ENCODE measurements at regions not wholly inside any gene's neighbourhood (a gene's known extent, or its start where the extent isn't known, plus 50 kb on each side); places are given as distances from the start of the nearest gene placed in this dataset.
A peak's percentile ranks its signal among the peaks of the same experiment; 100 is the strongest.
"Not testable (repeated sequence)": the region's sequence is repeated elsewhere in the genome, so short reads cannot be mapped to it uniquely, and the experiment has no call there.

GRCh38 chr14:44453433-44454171, 53.5 kb downstream of the FSCB start:
- peak; percentile 39 for DNase-seq

- DNase-seq = not testable (repeated sequence)
Observed at GRCh38 chr14:44450232-44450631, 56.9 kb downstream of the FSCB start.

DNA sequence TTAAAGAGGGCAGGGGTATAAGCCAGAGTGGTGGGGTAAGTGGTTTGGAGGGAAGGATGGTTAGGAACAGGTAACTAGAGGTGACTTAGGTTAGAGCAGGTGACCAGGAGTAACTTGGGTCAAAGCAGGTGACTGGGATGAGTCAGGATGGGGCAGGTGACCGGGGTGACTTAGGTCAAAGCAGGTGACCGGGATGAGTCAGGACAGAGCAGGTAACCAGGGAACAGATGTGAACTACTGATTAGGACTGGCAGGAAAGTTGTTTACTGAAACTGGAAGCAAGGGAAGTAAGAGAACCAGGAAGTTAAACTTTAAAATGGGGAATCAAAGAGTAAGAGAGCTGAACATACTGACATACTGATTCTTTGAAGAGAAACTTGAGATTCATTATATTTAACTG, 57.4 kb downstream of the FSCB start:
- no peak for DNase-seq

- no peak for DNase-seq
Observed at GRCh38 chr14:44448951-44449358, 58.1 kb downstream of the FSCB start.

- DNase-seq = no peak
Observed at GRCh38 chr14:44446965-44447364, 60.1 kb downstream of the FSCB start.

GRCh38 chr14:44444454-44444853, 62.6 kb downstream of the FSCB start:
- no peak for DNase-seq

- no peak for DNase-seq
Observed at GRCh38 chr14:44438936-44439335, 68.1 kb downstream of the FSCB start.

DNA sequence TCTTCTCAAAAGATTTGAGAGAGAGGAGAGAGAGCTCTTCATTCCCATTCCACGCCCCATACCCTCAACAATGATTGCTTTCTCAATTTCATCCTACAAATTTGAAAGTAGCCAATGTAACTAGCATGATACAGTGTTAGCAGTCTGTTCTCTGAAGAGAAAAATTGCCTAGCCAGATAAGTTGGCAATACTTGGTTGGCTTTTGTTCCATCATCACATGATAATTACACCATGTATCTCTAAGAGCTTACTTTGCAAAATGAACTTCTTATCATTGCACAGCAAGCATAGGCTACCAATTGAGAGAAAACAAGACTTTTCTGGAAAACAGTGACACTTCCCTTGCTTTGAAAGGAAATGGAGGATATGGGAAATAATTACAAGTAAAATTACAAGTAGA, 68.9 kb downstream of the FSCB start:
- no peak for DNase-seq

- DNase-seq = no peak
Observed at GRCh38 chr14:44436458-44436857, 70.6 kb downstream of the FSCB start.

DNA sequence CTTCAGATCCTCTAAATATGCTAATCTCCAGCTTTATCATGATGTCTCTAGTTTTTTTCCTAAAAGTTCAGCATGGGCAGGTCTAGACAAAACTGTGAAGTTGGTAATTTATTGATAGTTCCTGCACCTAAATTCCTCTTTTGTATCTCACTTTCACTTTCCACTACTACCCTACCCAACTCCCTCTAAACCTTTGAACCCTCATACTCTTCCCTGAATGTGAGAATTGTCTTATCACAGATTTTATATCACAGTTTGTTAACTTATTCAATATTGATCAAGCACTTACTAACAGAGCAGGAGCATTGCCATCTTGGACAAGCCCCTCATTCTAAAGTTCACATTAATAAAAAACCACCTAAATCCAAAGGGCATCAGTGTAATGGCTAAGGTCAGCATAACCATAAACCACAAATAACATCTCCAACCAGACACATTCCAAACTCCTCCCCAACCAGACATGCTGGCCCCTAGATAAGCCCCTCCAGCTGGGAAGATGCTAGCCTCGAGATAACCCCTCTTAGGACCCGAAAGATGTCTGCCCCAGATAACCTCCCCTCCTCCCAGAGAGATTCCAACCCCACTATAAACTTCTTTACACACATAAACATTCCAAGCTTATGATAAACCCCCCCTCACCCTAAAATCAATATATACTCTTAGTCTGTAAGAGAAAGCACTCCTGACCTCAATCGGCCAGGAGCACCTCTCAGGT, 78.7 kb downstream of the FSCB start:
- no peak for DNase-seq

DNA sequence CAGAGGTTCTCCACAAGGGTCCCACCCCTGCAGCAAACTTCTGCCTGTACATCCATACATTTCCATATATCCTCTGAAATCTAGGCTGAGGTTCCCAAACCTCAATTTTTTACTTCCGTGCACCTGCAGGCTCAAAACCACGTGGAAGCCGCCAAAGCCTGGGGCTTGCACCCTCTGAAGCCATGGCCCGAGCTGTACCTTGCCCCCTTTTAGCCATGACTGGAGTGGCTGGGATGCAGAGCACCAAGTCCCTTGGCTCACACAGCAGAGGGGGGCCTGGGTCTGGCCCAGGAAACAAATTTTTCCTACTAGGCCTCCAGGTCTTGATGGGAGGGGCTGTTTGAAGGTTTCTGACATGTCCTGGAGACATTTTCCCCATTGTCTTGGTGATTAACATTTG, 84.4 kb downstream of the FSCB start:
- no peak for DNase-seq

- no peak for DNase-seq
Observed at GRCh38 chr14:44420226-44420625, 86.9 kb downstream of the FSCB start.

DNA sequence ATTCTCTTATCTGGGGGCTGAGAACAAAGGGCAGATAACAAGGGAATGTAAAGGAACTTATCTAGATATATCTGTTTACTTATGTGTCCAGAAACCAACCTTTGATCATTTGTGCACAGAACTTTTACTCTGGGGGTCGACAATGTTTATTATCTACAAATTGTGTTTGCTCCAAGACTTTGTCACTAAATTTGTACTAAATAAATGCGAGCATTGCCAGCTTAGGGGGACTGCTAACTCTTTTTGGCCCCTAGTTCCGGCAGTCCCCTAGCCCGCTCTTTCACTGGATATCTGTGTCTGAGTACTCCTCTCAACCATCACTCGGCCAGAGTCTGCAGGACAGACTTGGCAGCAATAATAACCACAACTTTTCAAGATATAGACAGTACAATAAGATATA, 88.2 kb downstream of the FSCB start:
- DNase-seq = no peak

DNA sequence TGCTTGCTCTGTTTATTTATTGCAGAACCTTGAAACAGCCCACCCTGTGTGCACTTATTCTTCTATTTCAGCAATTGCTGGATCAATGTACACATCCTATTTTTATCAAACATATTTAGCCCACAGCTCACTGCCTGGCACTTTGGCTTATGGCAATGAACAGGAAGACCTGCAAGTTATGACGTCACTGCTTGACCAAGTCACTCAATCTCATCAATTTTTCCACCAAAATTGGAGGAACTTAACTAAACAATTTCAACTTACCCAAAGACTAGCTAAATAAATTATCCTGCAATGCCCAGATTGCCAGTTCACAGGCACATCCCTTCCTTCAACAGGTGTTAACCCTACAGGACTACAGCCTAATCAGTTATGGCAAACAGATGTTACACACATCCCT, 89.3 kb downstream of the FSCB start:
- DNase-seq = no peak

- no peak for DNase-seq
Observed at GRCh38 chr14:44414646-44415045, 92.4 kb downstream of the FSCB start.

- DNase-seq = no peak
Observed at GRCh38 chr14:44412858-44413569, 94.1 kb downstream of the FSCB start.

DNA sequence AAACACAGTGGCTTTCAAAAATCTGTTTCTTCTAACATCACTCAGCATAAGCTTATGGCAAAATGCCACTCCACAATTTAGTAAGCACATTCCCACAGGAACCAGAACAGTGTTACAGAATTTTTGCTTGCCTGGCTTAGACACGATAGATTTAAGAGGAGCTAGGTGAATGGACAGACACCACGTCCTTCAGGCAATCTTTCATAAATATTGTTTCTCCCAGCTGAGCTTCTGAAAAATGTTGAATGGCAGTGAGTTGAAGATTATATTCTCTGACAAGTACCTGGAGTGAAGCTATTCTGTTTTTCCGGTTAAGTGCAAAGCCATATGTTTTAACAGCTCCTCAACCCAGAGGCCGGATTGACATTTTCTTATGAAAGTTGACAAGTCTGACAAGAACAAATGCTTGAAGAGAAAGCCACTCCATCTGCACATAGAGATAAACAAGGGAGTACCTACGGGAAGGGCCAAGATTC, 102.0 kb downstream of the FSCB start:
- DNase-seq = no peak

- DNase-seq = no peak
Observed at GRCh38 chr14:44404599-44404998, 102.5 kb downstream of the FSCB start.

GRCh38 chr14:44404036-44404435, 103.0 kb downstream of the FSCB start:
- DNase-seq = peak; percentile 49

GRCh38 chr14:44403193-44403592, 103.9 kb downstream of the FSCB start:
- no peak for DNase-seq

DNA sequence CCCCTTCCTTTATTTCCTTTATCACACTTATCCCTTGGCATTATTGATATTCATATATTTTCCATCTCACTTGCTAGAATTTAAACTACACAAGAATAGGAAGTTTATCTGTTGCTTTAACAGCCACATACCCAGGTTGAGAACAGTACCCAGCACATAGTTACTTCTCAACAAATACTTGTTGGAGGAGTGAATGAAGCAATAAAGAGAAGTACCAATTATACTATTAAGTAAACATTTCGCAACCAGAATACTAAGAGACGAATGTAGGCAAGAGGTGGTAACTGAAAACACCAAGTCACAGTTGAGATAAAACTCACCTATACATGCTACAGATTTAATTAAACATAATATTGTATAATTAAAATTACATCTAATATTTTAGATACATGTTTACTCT, 110.9 kb downstream of the FSCB start:
- DNase-seq = no peak

- no peak for DNase-seq
Observed at GRCh38 chr14:44392984-44393383, 114.1 kb downstream of the FSCB start.

- no peak for DNase-seq
Observed at GRCh38 chr14:44388306-44388705, 118.8 kb downstream of the FSCB start.

DNA sequence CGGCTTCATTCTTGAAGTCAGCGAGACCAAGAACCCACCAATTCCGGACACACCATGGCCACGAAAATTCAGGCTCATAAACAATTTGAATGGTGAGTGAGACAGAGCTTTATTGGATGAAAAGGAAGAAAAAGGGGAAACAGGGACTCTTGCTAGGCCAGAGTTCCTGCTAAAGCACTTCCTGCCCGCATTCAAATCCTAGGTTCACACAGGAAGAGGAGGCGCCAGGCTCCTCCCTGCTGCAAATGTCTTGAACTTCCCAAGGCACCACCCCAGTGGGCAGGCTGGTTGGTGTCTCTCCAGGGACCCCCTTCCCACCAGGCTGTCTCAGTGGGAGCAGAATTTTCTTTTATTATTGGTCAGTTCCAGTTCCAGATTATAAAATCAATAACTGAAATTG, 121.2 kb downstream of the FSCB start:
- no peak for DNase-seq
